GM18519 (cell line): ENCODE measurements at regions not wholly inside any gene's neighbourhood (a gene's known extent, or its start where the extent isn't known, plus 50 kb on each side); places are given as distances from the start of the nearest gene placed in this dataset.

Experiments used
- ATAC-seq: cut with Tn5 transposase; IDR thresholded peaks from one replicate; pipeline ENCODE4 v1.9.1; 2021; ENCODE audit warnings: mild to moderate bottlenecking, moderate library complexity; ENCODE audit not compliant: unreplicated experiment, low FRiP score

DNA sequence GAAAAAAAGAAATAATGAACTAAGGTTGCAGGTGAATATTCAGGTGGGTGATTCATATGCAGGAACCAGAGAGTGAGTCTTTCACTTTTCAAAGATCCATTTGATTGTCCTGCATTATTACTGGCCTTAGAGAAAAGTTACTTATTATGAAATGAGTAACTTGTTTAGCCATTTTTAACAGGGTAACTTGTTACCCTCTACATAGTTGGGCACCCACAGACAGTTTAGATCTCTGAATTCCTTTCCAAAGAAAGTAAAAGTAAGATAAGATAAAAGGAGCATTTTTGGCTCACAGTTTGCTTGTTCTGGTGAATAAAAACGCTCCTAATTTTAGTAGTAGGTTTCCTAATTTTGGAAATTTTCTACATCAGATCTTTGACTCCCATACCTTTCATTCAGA lies 54.1 kb upstream of the DAB2 start:
- no peak for ATAC-seq

DNA sequence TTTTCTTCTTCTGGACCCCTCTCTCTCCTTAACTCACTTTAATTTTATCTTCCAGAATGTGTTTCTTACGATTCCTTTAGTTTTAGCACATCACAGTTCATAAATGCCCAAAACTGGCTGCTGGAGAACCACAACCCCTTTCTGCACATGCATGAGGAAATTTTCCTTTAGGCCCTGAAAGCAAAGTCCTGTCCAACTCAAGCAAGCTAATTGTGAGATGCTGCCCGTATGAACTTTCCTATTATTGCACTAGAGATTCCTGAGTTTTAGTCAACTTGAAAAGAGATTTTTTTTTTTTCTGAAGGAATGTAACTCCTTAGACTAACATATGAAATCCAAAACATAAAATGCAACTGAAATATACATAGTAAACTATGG lies 52.1 kb upstream of the DAB2 start:
- ATAC-seq, result no peak

DNA sequence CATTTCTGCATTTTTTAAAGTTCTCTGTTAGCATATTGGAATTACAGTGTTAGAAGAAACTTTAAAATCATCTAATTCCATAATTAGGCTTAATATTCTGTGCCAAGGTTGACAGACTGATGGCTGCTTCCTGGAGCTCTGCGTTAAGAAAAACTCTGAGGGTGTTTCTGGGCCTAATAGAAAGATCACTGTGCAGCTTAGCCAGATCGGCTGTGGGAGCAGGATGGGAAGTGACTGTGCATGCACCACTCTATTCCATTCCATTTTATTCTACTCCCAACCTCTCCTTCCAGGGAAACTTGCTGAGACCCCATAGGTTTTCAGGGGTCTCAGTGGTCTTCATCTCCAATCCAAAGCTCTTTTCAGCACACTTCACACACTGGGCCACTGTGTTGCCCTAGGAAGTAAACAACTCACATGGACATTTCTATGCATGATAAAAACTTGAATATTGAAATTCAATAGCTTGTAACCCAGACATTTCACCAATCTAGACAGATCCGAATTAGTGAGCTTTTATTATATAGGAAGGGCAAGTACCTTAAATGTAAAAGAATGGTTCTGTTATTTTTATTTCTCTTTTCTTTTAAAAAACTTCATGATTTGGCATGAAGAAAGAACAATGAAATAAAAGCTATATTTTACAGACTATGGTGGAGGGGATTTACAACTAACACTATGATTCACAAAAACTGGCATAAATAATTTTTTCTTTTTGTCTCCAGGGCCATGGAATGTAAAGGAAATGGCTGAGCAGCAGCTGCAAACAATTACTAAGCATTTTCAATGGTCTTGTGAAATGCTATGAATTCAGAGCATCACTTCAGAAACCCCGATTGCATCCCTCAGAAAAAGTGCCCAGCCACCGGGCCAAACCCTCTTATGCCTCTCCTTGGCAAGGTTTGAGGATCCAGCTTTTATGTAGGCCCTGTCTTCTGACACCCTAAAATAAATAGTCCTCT lies 51.4 kb upstream of the DAB2 start:
- no peak for ATAC-seq

DNA sequence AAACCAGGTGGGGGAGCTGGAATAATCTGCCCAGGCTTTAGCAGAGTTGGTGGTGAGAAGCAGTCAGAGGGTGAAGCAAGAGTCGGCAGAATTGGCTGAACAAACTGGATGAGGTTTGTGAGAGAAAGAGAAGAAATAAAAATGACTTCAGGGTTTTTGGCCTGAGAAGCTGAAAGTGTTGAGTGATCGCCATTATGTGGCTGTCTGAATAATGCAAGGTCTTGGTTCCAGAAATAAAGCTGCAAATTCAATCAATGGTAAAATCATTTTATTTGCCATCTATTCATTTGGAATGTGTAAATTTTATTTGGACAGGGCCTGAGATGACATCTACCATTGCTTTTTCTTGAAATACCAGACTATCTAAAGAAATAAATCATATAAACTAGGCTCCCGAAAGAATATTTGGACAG lies 50.4 kb upstream of the DAB2 start:
- no peak for ATAC-seq
